PC-9 (cell line): ENCODE measurements at regions not wholly inside any gene's neighbourhood (a gene's known extent, or its start where the extent isn't known, plus 50 kb on each side); places are given as distances from the start of the nearest gene placed in this dataset.

Experiments used
- EZH2 ChIP-seq: fragments of 200-600 bp; sonication (generic); IDR thresholded peaks from 2 replicates; pipeline ENCODE4 v1.8.0; 2017; ENCODE audit warnings: antibody characterized with exemption, low read depth
- TF ChIP-seq, protein P1 (sequence below): fragments of 200-600 bp; sonication (generic); conservative IDR thresholded peaks from 2 replicates; pipeline ENCODE4 v1.6.1; 2017; ENCODE audit warnings: mixed run types, antibody characterized with exemption, mild to moderate bottlenecking, moderate library complexity

DNA sequence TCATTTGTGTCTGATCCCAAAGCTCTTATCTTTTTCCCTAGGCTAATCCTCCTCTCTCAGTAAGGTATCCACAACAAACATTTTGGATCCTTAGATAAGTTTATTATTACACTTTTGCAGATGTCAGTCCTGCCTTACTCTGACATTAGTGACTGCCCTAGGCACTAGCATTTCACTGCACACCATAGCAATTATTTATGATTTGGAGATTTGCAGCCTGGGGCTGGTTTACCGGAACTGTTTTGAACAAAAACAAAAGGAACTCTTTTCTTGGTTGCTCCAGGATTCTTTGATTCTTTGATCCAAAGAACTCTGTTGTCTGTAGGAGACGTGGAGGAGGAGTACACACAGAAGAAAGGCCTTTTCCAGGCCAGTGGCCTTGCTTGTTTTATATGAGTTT, 80.4 kb downstream of the EDNRB start:
- TF ChIP-seq, protein P1, sequence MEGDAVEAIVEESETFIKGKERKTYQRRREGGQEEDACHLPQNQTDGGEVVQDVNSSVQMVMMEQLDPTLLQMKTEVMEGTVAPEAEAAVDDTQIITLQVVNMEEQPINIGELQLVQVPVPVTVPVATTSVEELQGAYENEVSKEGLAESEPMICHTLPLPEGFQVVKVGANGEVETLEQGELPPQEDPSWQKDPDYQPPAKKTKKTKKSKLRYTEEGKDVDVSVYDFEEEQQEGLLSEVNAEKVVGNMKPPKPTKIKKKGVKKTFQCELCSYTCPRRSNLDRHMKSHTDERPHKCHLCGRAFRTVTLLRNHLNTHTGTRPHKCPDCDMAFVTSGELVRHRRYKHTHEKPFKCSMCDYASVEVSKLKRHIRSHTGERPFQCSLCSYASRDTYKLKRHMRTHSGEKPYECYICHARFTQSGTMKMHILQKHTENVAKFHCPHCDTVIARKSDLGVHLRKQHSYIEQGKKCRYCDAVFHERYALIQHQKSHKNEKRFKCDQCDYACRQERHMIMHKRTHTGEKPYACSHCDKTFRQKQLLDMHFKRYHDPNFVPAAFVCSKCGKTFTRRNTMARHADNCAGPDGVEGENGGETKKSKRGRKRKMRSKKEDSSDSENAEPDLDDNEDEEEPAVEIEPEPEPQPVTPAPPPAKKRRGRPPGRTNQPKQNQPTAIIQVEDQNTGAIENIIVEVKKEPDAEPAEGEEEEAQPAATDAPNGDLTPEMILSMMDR = no peak
- no peak for TF ChIP-seq EZH2
